ENCODE measurements at regions not wholly inside any gene's neighbourhood (a gene's known extent, or its start where the extent isn't known, plus 50 kb on each side); places are given as distances from the start of the nearest gene placed in this dataset.

- no peak for ATAC-seq
- no peak for DNase-seq
- H3K4me1 ChIP-seq: no peaks in the 10 kb centered on the region
- H3K9me3 ChIP-seq: no peaks in the 10 kb centered on the region
- H3K27ac ChIP-seq: no peak overlapping the region
- H3K27me3 ChIP-seq: no peaks in the 10 kb centered on the region
- no peak overlapping the region for H3K4me3 ChIP-seq
- no peaks in the 10 kb centered on the region for H3K36me3 ChIP-seq
- TF ChIP-seq CTCF (IDR thresholded peaks at IDR 0.05): no peak
- intact Hi-C loops (cut with DNase I): no loop called here
Measured at GRCh38 chr3:4008205-4008604, 209.0 kb downstream of the LRRN1 start.

- no peak for ATAC-seq
- no peak overlapping the region for H3K4me3 ChIP-seq
- no peak for TF ChIP-seq CTCF (IDR thresholded peaks at IDR 0.05)
- no peaks in the 10 kb centered on the region for H3K27me3 ChIP-seq
- no peaks in the 10 kb centered on the region for H3K9me3 ChIP-seq
- intact Hi-C loops (cut with DNase I): no loop called here
- no peaks in the 10 kb centered on the region for H3K36me3 ChIP-seq
- DNase-seq: no peak
- no peaks in the 10 kb centered on the region for H3K4me1 ChIP-seq
- H3K27ac ChIP-seq: no peak overlapping the region
Measured at GRCh38 chr3:4011166-4011565, 211.9 kb downstream of the LRRN1 start.

GRCh38 chr3:4015426-4015825 is 216.2 kb downstream of the LRRN1 start:
- Histone ChIP-seq H3K36me3 (no peaks in the 10 kb centered on the region), H3K4me1 (no peaks in the 10 kb centered on the region), H3K4me3 (no peak overlapping the region), H3K9me3 (no peaks in the 10 kb centered on the region), H3K27ac (no peak overlapping the region), H3K27me3 (no peaks in the 10 kb centered on the region)
- ATAC-seq: no peak
- intact Hi-C loops (cut with DNase I): no loop called here
- TF ChIP-seq CTCF (IDR thresholded peaks at IDR 0.05): no peak
- no peak for DNase-seq

- Histone ChIP-seq H3K9me3 (no peaks in the 10 kb centered on the region), H3K27ac (no peak overlapping the region), H3K27me3 (no peaks in the 10 kb centered on the region), H3K4me1 (no peaks in the 10 kb centered on the region), H3K4me3 (no peak overlapping the region), H3K36me3 (no peaks in the 10 kb centered on the region)
- ATAC-seq: no peak
- no peak for DNase-seq
- intact Hi-C loops (cut with DNase I): no loop called here
- TF ChIP-seq CTCF (IDR thresholded peaks at IDR 0.05): no peak
Measured at GRCh38 chr3:4019501-4019900, 220.3 kb downstream of the LRRN1 start.

- ATAC-seq: no peak
- intact Hi-C loops (cut with DNase I): no loop called here
Measured at GRCh38 chr3:4021162-4021561, 221.9 kb downstream of the LRRN1 start.

More at GRCh38 chr3:4021162-4021561, 221.9 kb downstream of the LRRN1 start:
- H3K27me3 ChIP-seq: no peaks in the 10 kb centered on the region
- no peak overlapping the region for H3K27ac ChIP-seq
- H3K36me3 ChIP-seq: no peaks in the 10 kb centered on the region
- H3K4me3 ChIP-seq: no peak overlapping the region
- H3K4me1 ChIP-seq: no peaks in the 10 kb centered on the region
- TF ChIP-seq CTCF (IDR thresholded peaks at IDR 0.05): no peak
- no peaks in the 10 kb centered on the region for H3K9me3 ChIP-seq
- DNase-seq: no peak

Measured in upper lobe of right lung (tissue), 1 donor.